NCI-H2171 treated with DMSO at 0.1 percent for 48 hours (cell line): ENCODE measurements at regions not wholly inside any gene's neighbourhood (a gene's known extent, or its start where the extent isn't known, plus 50 kb on each side); places are given as distances from the start of the nearest gene placed in this dataset.

Source experiments
- DNase-seq: peaks from one replicate; lab custom pipeline; 2025; lab: John Stamatoyannopoulos, UW

DNA sequence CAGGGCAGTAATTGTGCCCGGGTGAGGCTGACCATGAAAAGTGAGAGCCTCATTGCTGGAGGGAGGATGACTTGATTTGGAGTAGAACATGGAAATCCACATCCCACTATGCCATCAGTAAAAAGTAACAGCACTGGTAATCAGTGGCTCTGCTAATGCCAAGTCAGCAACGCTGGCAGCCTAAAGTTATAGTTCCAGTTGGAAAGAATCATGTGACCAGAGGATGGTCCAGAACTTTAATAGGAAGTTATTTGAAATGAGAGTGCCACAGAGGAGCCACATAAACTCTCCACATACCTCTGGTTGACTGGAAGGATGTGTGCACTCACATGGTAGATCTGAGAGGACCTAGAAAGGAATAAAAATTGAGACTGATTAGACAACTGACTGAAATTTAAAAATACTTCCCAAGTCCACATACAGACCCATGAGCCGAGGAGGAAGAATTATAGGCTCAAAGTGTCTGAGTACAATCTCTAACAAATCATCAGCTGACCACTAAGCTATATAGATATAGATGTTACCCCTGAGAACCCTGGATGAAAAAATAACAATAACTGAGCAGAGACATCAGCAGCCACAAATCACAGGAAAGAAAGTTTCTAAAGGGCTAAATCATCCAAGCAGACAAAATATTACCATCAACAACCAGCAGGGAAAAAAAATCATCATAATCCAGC is 346.8 kb downstream of the STK39 start:
- no peak for DNase-seq

DNA sequence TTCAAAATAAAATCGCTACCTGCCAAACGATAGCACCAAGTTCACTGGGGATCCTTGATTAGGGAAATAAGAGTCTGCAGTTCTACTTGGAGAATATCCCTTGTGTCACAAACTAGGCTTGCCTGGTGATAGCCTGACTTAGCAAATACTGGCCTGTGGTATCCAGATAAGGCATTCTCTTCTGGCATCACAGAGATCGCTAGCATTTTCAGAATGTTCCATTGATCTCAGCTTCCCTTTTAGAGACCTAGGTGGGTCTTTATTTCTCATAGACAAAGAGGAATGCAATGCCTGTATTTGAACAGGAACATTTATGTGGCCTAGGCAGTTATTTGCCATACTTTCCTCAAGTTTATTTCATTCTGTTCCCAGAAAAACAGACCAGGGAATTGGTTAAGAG is 349.1 kb downstream of the STK39 start:
- DNase-seq: no peak

DNA sequence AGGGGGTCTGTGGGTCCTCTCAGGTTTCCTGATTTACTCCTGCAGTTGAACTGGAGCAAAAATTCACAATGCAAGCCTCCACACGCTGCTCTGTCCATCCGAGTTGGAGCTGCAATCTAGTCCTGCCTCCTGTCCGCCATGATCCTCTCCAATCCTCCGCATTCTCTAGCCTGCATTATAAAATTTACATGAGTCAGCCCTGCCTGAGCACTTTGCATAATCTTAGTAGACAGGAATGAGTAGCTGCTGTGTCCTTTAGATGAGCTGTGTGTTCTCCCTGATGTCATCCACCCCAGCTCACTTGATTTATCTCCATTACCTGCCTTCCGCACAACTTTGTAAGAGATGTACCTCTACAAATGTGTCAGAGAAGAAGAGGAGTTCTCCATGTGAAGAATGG is 355.6 kb downstream of the STK39 start:
- DNase-seq: no peak

DNA sequence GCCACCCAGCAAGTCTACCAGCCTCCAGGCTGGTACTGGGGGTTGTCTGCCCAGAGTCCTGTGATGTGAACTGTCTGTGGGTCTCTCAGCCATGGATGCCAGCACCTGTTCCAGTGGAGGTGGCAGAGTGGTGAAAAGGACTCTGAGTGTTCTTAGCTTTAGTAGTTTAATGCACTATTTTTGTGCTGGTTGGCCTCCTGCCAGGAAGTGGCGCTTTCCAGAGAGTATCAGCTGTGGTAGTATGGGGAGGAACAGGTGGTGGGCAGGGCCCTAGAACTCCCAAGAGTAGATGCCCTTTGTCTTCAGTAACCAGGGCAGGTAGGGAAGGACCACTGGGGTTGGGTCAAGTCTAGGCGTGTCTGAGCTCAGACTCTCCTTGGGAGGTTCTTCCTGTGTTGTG is 356.7 kb downstream of the STK39 start:
- peak; percentile 76 for DNase-seq

DNA sequence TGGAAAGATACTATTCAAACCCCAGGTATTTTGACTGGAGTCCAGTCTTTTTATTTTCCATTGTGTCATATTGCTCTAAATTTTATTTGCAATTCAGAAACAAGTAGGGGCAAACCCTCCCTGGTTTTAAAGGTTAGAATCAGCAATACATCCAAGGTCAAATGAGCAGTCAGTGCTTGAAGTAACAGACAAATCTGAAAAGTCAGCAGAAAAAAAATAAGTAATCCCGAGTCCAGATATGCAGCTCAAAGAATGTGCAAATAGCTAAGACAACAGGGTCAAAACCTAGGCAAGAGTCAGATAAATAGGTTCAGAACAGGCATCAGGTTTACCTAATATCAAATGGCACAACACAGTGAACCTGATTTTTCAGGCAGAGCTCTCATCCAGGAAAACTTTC is 367.0 kb downstream of the STK39 start:
- no peak for DNase-seq

DNA sequence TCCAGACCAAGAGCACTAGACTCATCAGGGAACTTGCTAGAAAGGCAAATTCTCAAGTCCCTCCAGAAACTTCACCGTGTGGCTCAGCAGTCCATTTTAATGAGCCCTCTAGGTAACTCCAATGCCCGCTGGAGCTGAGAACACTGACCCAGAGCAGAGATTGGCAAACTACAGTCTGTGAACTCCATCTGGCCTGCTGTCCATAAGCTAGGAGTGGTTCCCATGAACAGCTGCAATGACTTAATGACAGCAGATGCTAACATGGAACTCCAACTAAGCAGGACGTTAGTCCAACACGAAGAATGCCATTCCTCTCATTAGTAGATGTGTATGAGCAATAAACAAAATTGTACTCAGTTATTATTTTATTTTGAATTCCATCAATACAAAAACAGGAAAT is 371.9 kb downstream of the STK39 start:
- peak; percentile 22 for DNase-seq

GRCh38 chr2:167874812-167875211 is 372.6 kb downstream of the STK39 start:
- DNase-seq: no peak

DNA sequence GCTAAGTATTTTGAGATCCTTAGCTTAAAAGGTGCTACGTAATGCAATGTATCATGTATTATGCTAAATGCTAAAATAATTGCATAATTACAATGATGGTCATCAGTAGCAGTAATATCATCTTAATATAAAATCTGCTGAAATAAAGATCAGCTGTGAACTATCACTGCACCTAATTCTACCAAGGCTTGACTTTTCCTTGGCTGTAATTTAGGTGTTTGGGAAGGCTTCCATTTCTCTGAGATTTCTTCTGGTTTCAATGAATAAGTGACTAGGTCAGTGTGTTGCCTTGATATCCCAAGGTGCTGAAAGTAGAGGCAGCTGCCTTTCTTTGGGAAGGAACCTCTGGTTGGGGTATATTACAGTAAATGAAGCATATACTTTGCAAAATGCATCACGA is 376.1 kb downstream of the STK39 start:
- DNase-seq: no peak

DNA sequence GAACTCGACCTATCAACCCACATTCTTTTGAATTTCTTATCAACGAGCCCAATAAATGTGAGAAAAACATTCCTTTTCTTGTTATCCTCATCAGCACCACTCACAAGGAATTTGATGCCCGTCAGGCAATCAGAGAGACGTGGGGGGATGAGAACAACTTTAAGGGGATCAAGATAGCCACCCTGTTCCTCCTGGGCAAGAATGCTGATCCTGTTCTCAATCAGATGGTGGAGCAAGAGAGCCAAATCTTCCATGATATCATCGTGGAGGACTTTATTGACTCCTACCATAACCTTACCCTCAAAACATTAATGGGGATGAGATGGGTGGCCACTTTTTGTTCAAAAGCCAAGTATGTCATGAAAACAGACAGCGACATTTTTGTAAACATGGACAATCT is 378.2 kb downstream of the STK39 start:
- no peak for DNase-seq

DNA sequence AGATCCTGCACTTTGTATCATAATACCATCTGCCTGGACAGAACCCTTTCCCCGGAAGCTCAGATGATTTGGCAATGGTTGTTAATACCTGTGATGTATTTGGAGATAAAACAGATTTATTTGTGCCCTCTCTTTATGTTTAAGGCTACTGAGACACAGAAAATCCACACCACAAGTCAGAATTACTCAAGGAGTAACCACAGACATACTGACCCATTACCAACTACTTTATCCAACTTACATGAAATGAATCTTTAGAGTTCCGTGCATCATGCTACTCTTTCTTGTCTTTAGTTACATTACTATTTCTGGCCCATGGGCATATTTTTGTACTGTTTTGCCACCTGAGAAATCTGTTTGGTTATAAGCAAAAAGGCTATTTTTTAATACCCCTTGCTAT is 384.0 kb downstream of the STK39 start:
- DNase-seq: no peak

- peak; percentile 53 for DNase-seq
These were observed 384.6 kb downstream of the STK39 start for GRCh38 chr2:167862782-167863181.

- no peak for DNase-seq
These were observed 385.1 kb downstream of the STK39 start for GRCh38 chr2:167862296-167862695.

DNA sequence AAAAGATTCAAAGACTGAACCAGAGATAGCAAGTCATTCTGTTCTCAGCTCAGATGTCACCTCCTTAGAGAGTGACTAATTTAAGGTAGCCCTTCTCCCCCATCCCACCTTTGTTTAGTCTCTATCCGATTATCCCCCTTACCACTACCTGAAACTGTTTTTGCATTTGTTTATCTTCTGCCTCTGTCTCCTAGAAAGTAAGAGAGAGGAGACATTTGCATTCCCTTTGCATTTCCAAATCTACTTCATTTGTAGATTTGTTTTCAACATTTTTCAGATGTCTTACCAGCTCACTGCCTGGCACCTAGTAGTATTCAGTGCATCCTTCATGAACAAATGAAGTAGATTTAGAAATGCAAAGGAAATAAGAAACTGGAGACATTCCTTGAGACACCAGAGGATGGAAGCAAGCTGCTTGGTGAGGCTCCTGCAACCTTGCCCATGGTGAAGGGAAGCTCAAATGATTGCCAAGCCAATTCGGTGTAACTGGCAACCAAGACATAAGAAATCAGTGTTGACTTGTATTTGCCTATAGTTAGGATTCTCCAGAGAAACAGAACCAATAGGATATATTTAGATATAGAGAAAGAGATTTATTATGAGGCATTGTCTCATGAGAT is 385.7 kb downstream of the STK39 start:
- no peak for DNase-seq

DNA sequence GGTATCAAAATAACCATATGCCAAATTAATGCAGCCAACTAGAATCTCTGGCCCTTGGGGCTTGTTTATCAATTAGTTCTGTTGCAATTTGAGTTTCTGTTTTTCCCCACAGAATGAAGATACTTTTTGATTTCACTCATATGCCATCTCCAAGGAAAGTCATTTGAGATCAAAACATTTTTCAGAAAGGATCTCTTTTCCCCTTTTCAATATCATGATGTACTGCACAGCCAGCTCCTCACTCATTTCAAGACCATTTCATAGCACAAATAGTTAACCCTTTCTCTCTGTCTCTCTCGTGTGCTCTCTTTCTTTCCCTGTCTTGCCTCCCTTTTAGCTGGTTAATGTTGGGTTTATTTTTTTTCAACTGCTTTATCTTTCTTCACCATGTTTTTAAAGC is 387.3 kb downstream of the STK39 start:
- DNase-seq: no peak

GRCh38 chr2:167859676-167860075 is 387.7 kb downstream of the STK39 start:
- no peak for DNase-seq

DNA sequence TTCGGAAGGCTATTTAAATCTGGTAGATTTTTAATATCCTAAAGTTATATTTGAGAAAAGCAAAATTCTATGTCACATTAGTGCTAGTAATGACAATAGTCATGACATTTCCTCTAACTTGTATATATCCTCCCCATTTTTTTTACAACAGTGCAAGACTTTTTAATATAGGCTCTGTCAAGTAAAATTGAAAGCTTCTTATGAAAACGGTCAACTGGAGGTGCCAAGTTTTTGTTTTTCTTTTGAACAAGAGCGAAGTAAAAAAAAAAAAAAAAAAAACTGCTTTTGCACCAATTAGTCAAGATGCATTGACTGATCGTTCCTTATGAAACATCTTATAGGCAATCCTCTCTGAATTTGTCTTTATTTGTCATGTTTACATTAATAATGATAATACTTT is 389.3 kb downstream of the STK39 start:
- no peak for DNase-seq

DNA sequence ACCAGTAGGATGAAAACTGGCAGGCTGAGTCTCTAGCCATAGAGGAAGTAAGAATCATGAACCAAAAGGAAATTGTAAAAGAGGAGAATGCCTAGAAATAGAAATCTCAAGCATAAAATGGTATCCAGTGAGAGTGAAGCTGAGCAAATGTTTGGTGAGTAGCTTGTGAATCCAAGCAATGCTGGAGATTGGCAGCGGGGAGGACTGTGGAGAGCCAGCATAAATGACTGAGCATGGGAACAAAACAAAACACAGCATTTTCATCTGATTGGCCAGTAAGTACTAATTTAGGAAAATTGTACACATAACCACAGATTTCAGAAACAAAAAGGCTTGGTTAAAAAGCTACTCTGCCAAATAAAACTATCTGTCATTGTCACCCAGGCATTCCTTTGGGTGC is 390.0 kb downstream of the STK39 start:
- no peak for DNase-seq

- no peak for DNase-seq
These were observed 391.2 kb downstream of the STK39 start for GRCh38 chr2:167856190-167856589.

DNA sequence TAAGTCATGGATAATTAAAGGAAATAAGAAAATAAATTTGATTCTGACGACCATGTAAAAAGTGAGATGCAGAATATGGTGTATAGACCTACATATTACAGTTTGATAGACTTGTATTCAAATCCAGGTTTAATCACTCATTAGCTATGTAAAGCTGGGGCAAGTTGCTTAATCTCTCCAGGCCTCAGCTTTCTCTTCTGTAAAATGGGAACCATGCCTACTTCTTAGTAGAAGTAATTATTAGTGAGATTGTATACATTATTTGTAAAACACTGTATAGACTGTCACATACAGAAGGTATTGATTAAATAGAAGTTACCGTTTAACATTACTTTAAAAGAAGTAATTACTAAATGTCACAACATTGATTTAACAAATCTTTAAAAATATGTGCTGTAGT is 392.2 kb downstream of the STK39 start:
- no peak for DNase-seq

DNA sequence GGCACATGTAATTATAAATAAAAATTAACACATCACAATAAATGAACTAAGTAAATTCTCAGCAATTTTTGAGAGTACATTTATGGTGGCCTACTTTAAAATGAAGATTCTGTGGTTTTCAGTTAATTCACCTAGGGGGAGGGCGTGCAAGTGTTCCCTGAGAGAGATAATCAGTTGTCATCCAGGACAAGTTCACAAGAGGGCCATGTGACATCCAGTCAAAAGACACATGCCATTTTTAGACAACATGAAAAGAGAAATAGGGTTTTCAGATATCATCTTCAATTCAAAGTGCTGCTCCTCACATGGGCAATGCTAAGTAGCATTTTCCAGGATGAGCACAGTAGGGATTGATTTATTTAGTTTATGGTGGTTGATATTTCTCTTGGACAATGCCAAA is 393.7 kb downstream of the STK39 start:
- DNase-seq: no peak

DNA sequence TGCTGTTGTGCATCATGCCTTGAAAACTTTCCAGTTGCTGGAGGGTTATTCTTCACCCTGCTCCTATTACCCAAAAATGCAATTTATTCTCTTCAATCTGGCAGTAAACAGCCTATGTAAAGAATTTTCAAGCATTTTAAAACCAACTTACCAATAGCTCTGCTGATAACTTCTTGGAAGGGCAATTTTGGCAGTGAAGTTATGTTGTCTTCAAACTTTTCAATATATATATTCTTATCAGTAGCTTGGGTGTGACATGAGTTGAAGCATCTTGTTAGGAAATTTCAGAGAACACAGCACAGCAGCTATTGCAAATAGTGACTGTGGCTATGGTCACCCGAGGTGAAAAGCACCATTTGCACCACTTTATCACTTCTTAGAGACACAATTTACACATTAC is 395.5 kb downstream of the STK39 start:
- no peak for DNase-seq

DNA sequence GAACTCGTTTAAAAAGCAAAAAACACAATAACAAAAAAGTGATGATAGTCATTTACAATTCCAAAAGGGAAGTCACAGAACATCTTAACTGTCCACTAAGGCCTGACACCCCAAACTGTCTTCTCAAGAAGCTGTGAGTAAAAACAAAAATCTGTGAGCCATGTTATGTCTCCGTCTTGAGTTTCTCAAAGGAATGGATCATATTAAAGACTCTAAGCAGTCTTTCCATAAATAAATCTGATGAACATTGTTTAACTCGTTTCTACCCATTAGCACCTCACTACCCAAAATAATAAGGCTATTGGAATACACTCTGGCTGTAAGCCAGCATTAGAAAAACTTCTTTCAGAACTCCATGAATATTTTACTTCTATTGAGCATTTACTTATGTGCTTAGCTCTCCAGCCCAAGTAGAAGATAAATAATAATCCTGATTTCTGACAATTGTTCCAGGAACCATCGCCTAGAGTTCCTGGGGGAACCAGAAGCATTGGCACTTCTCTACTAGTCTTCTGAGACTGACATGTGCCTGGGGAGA is 396.0 kb downstream of the STK39 start:
- no peak for DNase-seq

GRCh38 chr2:167844714-167845530 is 402.5 kb downstream of the STK39 start:
- DNase-seq: peak; percentile 96
